A673 (cell line): ENCODE measurements at regions not wholly inside any gene's neighbourhood (a gene's known extent, or its start where the extent isn't known, plus 50 kb on each side); places are given as distances from the start of the nearest gene placed in this dataset.

Experiments used
- BruUV-seq: library from RNA; stranded (reverse); fragments of 400-500 nt; replicated peaks from 2 replicates; lab custom pipeline; 2021; lab: Mats Ljungman, UMichigan
- CTCF ChIA-PET: fragments of 300-600 bp; sonication (Branson Sonifier 250); formaldehyde crosslinking; loops from one replicate; lab custom pipeline; 2022; ENCODE audit warnings: antibody characterized with exemption; lab: Charles Lee
- POLR2A ChIA-PET: fragments of 300-600 bp; sonication (Branson Sonifier 250); formaldehyde crosslinking; loops from one replicate; lab custom pipeline; 2022; ENCODE audit warnings: antibody characterized with exemption; ENCODE audit not compliant: low non-redundant PET; lab: Charles Lee
- DNase-seq: peaks from one replicate; pipeline ENCODE4 v3.0.0-alpha.2; 2015; ENCODE audit warnings: low spot score
- H3K27ac ChIP-seq: fragments of 200-600 bp; sonication (generic); 2 replicates; pipeline ENCODE4 v1.5.1; 2016; ENCODE audit warnings: mixed run types, low read depth, mild to moderate bottlenecking, mixed read lengths, antibody characterized with exemption, low read length; ENCODE audit not compliant: poor library complexity, severe bottlenecking
- H3K27me3 ChIP-seq: fragments of 200-600 bp; sonication (generic); replicated peaks from 2 replicates; pipeline ENCODE4 v1.6.1; 2017; ENCODE audit warnings: mixed run types, low read depth, mild to moderate bottlenecking, mixed read lengths, antibody characterized with exemption, low read length; ENCODE audit not compliant: insufficient read depth, poor library complexity
- H3K36me3 ChIP-seq: fragments of 200-600 bp; sonication (generic); 2 replicates; pipeline ENCODE4 v1.6.1; 2016; ENCODE audit warnings: mixed run types, mild to moderate bottlenecking, mixed read lengths, antibody characterized with exemption, low read length; ENCODE audit not compliant: insufficient read depth, poor library complexity, severe bottlenecking
- H3K4me1 ChIP-seq: fragments of 200-600 bp; sonication (generic); 2 replicates; pipeline ENCODE4 v1.6.1; 2017; ENCODE audit warnings: mixed run types, mild to moderate bottlenecking, mixed read lengths, antibody characterized with exemption, low read length; ENCODE audit not compliant: insufficient read depth, poor library complexity, severe bottlenecking
- H3K4me3 ChIP-seq: fragments of 200-600 bp; sonication (generic); 2 replicates; pipeline ENCODE4 v1.5.1; 2016; ENCODE audit warnings: low read depth, mixed run types, mild to moderate bottlenecking, mixed read lengths, low read length; ENCODE audit not compliant: poor library complexity, severe bottlenecking
- H3K9me3 ChIP-seq: fragments of 200-600 bp; sonication (generic); 2 replicates; pipeline ENCODE4 v1.6.1; 2016; ENCODE audit warnings: mixed run types, low read depth, mild to moderate bottlenecking, mixed read lengths, antibody characterized with exemption, low read length; ENCODE audit not compliant: poor library complexity, severe bottlenecking
- CTCF ChIP-seq: fragments of 300-800, 200-600 bp; sonication (generic); conservative IDR thresholded peaks from 2 replicates; pipeline ENCODE4 v1.5.1; 2017; ENCODE audit warnings: low read depth, mild to moderate bottlenecking, antibody characterized with exemption, low read length, moderate library complexity, mixed read lengths
- EZH2 ChIP-seq: fragments of 200-600 bp; sonication (generic); IDR thresholded peaks from 2 replicates; pipeline ENCODE4 v1.6.1; 2017; ENCODE audit warnings: borderline replicate concordance, low read depth, mild to moderate bottlenecking, mixed read lengths, antibody characterized with exemption, low read length; ENCODE audit not compliant: poor library complexity, severe bottlenecking
- intact Hi-C: fragments of 100-400 bp; cut with micrococcal nuclease; formaldehyde crosslinking; loops from one replicate; pipeline ENCODE4 v1.10.0; 2022; ENCODE audit not compliant: unreplicated experiment

GRCh38 chr4:138675685-138676084 lies 339.9 kb upstream of the NOCT start:
- POLR2A ChIA-PET: no interaction called here
- H3K9me3 ChIP-seq: no peaks in the 10 kb centered on the region
- DNase-seq: no peak
- TF ChIP-seq EZH2 (no peak), CTCF (no peak)
- CTCF ChIA-PET: no interaction called here
- H3K27me3 ChIP-seq: no peaks in the 10 kb centered on the region
- no peaks in the 10 kb centered on the region for H3K4me1 ChIP-seq
- no TSS peak for BruUV-seq
- H3K27ac ChIP-seq: no peak overlapping the region
- intact Hi-C loops: no loop called here
- H3K4me3 ChIP-seq: no peak overlapping the region
- H3K36me3 ChIP-seq: no peaks in the 10 kb centered on the region

- CTCF ChIA-PET: no interaction called here
- no TSS peak for BruUV-seq
- H3K36me3 ChIP-seq: no peaks in the 10 kb centered on the region
- no peak overlapping the region for H3K4me3 ChIP-seq
- no peaks in the 10 kb centered on the region for H3K27me3 ChIP-seq
- H3K4me1 ChIP-seq: no peaks in the 10 kb centered on the region
- no peaks in the 10 kb centered on the region for H3K9me3 ChIP-seq
- TF ChIP-seq EZH2: no peak
- no peak for TF ChIP-seq CTCF
- no peak overlapping the region for H3K27ac ChIP-seq
- POLR2A ChIA-PET: interaction anchor here (0.7 kb wide), 1 partner anchor 984 kb away, joined by 12 read pairs; no protein-coding TSS in a partner anchor
- DNase-seq: no peak
- intact Hi-C loops: no loop called here
These were observed 341.4 kb upstream of the NOCT start for GRCh38 chr4:138674209-138674608.

- intact Hi-C loops: no loop called here
- no peak overlapping the region for H3K4me3 ChIP-seq
- BruUV-seq: no TSS peak
- ChIA-PET POLR2A (no interaction called here), CTCF (no interaction called here)
- no peaks in the 10 kb centered on the region for H3K36me3 ChIP-seq
- TF ChIP-seq CTCF (no peak), EZH2 (no peak)
- H3K4me1 ChIP-seq: no peaks in the 10 kb centered on the region
- DNase-seq: no peak
- H3K9me3 ChIP-seq: no peaks in the 10 kb centered on the region
- H3K27me3 ChIP-seq: no peaks in the 10 kb centered on the region
- H3K27ac ChIP-seq: no peak overlapping the region
These were observed 342.5 kb upstream of the NOCT start for GRCh38 chr4:138673053-138673452.
